Hematopoietic multipotent progenitor cell treated with erythropoietin and hydrocortisone succinate and interleukin-3 and kit ligand, for 6 days (in vitro differentiated cells): ENCODE measurements at regions not wholly inside any gene's neighbourhood (a gene's known extent, or its start where the extent isn't known, plus 50 kb on each side); places are given as distances from the start of the nearest gene placed in this dataset.
"Not testable (repeated sequence)": the region's sequence is repeated elsewhere in the genome, so short reads cannot be mapped to it uniquely, and the experiment has no call there.

Source experiments
- DNase-seq: peaks from one replicate; pipeline ENCODE4 v3.0.0-alpha.2; 2015

GRCh38 chr14:94827711-94828447, 58.0 kb upstream of the GSC start:
- no peak for DNase-seq

- no peak for DNase-seq
Observed at GRCh38 chr14:94826774-94827173, 56.9 kb upstream of the GSC start.

GRCh38 chr14:94823556-94824341, 53.8 kb upstream of the GSC start:
- no peak for DNase-seq

GRCh38 chr14:94821705-94822104, 51.8 kb upstream of the GSC start:
- DNase-seq, result no peak

DNA sequence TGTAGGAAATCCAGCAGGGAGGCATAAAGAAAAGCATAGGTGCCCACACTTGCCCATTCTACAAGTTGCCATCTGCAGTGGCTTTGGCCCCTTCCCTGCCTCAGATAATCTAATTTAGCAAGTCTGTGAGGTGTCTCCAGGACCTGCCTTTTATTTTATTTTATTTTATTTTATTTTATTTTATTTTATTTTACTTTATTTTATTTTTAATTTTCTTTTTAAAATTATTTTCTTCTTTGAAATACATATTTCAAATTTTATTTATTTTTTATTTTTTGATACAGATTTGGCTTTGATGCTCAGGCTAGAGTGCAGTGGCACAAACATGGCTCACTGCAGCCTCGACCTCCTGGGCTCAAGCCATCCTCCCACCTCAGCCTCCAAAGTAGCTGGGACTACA, 51.0 kb upstream of the GSC start:
- DNase-seq, result not testable (repeated sequence)
